GM19463 (cell line): ENCODE measurements at regions not wholly inside any gene's neighbourhood (a gene's known extent, or its start where the extent isn't known, plus 50 kb on each side); places are given as distances from the start of the nearest gene placed in this dataset.
"Not testable (repeated sequence)": the region's sequence is repeated elsewhere in the genome, so short reads cannot be mapped to it uniquely, and the experiment has no call there.

Experiments used
- ATAC-seq: cut with Tn5 transposase; IDR thresholded peaks from one replicate; pipeline ENCODE4 v1.9.1; 2021; ENCODE audit warnings: mild to moderate bottlenecking, moderate library complexity; ENCODE audit not compliant: unreplicated experiment

GRCh38 chr3:127045435-127046045 lies 62.6 kb downstream of the PLXNA1 start:
- ATAC-seq = no peak

GRCh38 chr3:127046690-127047089 lies 63.8 kb downstream of the PLXNA1 start:
- ATAC-seq = not testable (repeated sequence)

GRCh38 chr3:127049393-127049792 lies 66.5 kb downstream of the PLXNA1 start:
- no peak for ATAC-seq

GRCh38 chr3:127050733-127051132 lies 67.8 kb downstream of the PLXNA1 start:
- ATAC-seq = no peak

GRCh38 chr3:127052121-127052561 lies 69.2 kb downstream of the PLXNA1 start:
- no peak for ATAC-seq

GRCh38 chr3:127053026-127053425 lies 70.1 kb downstream of the PLXNA1 start:
- ATAC-seq = no peak

GRCh38 chr3:127053450-127053849 lies 70.5 kb downstream of the PLXNA1 start:
- ATAC-seq = no peak

GRCh38 chr3:127053979-127054378 lies 71.1 kb downstream of the PLXNA1 start:
- no peak for ATAC-seq

- no peak for ATAC-seq
These were observed 73.4 kb downstream of the PLXNA1 start for GRCh38 chr3:127056281-127056680.

GRCh38 chr3:127056976-127057375 lies 74.1 kb downstream of the PLXNA1 start:
- no peak for ATAC-seq

- ATAC-seq = no peak
These were observed 76.2 kb downstream of the PLXNA1 start for GRCh38 chr3:127059072-127059471.

GRCh38 chr3:127061641-127062040 lies 78.7 kb downstream of the PLXNA1 start:
- ATAC-seq = no peak

- ATAC-seq = no peak
These were observed 80.0 kb downstream of the PLXNA1 start for GRCh38 chr3:127062926-127063325.

GRCh38 chr3:127063916-127064315 lies 81.0 kb downstream of the PLXNA1 start:
- no peak for ATAC-seq

GRCh38 chr3:127064391-127065137 lies 81.6 kb downstream of the PLXNA1 start:
- ATAC-seq = no peak

GRCh38 chr3:127065138-127065427 lies 82.2 kb downstream of the PLXNA1 start:
- ATAC-seq = no peak

GRCh38 chr3:127065561-127066290 lies 82.8 kb downstream of the PLXNA1 start:
- ATAC-seq = no peak

GRCh38 chr3:127066635-127067034 lies 83.7 kb downstream of the PLXNA1 start:
- ATAC-seq = no peak

GRCh38 chr3:127067116-127067910 lies 84.4 kb downstream of the PLXNA1 start:
- no peak for ATAC-seq

GRCh38 chr3:127068111-127068810 lies 85.3 kb downstream of the PLXNA1 start:
- ATAC-seq = no peak

- no peak for ATAC-seq
These were observed 86.0 kb downstream of the PLXNA1 start for GRCh38 chr3:127068871-127069270.
